GM19324 (cell line): ENCODE measurements at regions not wholly inside any gene's neighbourhood (a gene's known extent, or its start where the extent isn't known, plus 50 kb on each side); places are given as distances from the start of the nearest gene placed in this dataset.

Experiments used
- ATAC-seq: cut with Tn5 transposase; IDR thresholded peaks from one replicate; pipeline ENCODE4 v1.9.1; 2021; ENCODE audit warnings: mild to moderate bottlenecking, moderate library complexity; ENCODE audit not compliant: unreplicated experiment, low FRiP score

GRCh38 chr4:17188547-17189400, 290.3 kb upstream of the LDB2 start:
- no peak for ATAC-seq

DNA sequence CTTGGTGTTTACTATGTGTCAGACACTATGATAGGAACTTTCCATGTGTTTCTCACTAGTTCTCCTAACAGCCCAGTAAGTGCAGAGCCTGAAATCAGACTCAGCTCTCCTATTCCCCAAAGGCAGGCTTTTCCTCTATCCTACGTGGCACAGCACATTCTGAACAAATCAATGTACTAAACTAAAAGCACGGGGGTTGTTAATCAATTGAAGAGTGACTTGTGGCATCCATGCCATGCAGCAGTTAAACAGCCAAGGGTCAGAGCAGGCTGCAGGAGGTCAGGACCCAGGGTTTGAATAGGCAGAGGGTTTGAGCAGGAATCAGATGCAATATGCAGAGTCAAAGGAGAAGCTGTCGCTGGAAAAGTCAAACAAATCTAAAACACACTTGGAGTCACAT, 289.7 kb upstream of the LDB2 start:
- no peak for ATAC-seq

- ATAC-seq: no peak
Measured at GRCh38 chr4:17187003-17187402, 288.6 kb upstream of the LDB2 start.

DNA sequence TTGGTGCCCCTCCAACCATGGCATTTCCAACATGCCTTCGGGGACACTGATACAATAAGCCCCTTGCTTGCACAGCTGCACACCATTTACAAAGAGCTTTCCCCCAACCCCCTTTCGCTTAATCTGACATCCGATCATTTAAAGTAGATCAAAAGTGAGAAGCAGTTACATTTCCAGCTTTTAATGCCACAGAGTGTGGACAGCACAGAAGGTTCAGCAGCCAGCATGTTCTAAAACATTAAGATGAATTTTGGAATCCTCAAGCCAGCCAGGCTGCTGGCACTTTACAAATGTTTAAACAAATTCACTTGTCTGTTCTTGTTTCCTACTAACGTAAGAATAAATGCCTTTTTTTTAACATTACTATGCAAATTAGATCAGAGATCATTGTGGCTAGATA, 284.4 kb upstream of the LDB2 start:
- no peak for ATAC-seq

- no peak for ATAC-seq
Measured at GRCh38 chr4:17174751-17175150, 276.3 kb upstream of the LDB2 start.

DNA sequence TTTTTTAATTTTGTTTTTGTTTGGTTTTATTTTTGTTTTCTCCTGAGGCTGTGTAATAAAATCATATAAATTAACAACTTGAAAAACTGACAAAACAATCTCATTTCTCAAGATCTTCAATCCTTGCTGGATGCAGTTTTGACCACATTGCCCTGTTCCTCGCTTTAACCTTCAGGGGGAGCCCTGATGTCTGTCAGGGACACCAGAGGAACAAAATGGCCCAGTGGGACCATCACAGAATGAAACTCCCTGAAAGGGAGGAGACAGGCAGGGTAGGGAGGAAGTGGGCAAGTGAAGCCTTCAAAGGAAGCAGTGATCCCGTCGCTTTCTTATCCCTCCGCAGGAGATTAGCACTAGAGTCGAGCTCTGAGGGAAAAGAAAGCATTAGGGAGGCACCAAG, 274.9 kb upstream of the LDB2 start:
- no peak for ATAC-seq

DNA sequence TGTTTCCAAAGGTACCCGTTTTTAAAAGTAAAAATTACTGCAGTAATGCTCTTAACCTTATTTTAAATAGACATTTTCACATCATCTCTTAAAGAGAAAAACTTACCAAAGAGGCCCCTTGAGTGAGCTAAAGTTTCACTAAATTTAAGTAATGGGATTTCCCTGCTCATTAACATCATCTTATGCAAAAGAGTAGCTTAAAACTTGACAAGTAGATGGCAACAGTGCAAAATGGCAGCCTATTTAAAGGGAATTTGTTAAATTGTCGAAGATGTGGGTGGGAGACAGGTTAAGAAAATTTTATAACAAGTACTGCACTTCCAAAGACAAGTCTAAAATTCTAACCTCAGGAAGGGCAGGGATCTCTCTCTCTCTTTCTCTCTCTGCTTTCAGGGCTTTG, 271.7 kb upstream of the LDB2 start:
- no peak for ATAC-seq

DNA sequence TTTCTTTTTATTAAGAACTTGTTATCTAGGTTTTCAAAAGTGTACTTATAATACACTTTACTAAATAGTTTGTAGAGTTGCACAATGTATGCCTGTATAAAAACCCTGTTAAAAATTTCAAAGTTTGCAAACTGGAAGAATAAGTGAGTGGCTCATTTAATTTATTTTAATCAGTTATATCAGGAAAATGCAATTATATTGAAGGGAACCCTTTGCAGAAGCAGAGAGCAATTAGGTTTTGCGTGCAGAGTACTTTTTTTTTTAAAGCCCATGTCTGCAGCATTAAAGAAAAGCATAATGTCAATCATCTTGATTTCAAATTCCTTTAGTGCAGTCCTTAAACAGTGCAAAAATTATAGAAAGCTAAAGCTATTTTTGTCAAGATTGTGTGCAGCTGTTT, 271.3 kb upstream of the LDB2 start:
- ATAC-seq: no peak

GRCh38 chr4:17168571-17168970, 270.1 kb upstream of the LDB2 start:
- no peak for ATAC-seq

DNA sequence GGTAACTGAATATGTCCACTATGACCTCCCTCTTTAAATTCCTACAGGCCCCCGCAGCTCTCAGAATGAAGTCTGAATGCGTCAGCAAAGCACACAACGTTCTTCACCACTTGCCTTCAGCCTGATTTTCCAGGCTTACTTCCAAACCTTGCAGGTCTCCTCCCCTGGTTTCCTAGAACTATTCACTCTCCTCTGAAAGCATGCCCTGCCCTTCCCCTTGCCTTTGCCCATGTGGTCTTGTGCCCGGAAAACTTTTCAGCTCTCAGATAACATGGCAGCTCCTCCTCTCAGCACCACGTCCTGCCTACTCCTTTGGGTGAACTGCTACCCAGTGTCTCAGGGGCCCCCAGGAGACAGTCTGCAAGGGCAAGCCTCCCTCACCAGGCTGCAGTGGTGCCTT, 268.5 kb upstream of the LDB2 start:
- ATAC-seq: no peak

- ATAC-seq: no peak
Measured at GRCh38 chr4:17165286-17165685, 266.8 kb upstream of the LDB2 start.

- ATAC-seq: no peak
Measured at GRCh38 chr4:17164666-17165065, 266.2 kb upstream of the LDB2 start.

GRCh38 chr4:17163156-17163771, 264.8 kb upstream of the LDB2 start:
- no peak for ATAC-seq

GRCh38 chr4:17157304-17157703, 258.9 kb upstream of the LDB2 start:
- no peak for ATAC-seq

DNA sequence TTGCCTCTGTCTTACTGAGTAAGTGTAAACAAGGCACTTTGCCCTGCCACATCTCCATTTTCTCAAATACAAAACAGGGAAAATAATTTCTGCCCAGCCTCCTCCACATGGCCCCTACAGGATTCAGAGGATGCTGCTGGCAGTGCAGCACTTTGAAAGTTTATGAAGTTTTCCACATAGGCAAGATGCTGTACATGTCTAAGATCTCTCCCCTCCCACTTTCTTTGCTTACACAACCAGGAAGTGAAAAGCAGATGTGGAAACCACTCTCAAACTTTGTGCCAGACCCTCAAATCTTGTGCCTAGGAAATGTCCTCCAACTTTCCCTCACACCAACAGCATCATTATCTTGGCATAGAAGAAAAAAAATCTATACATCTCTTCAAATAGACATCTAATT, 257.0 kb upstream of the LDB2 start:
- ATAC-seq: no peak

GRCh38 chr4:17153572-17153971, 255.1 kb upstream of the LDB2 start:
- no peak for ATAC-seq

DNA sequence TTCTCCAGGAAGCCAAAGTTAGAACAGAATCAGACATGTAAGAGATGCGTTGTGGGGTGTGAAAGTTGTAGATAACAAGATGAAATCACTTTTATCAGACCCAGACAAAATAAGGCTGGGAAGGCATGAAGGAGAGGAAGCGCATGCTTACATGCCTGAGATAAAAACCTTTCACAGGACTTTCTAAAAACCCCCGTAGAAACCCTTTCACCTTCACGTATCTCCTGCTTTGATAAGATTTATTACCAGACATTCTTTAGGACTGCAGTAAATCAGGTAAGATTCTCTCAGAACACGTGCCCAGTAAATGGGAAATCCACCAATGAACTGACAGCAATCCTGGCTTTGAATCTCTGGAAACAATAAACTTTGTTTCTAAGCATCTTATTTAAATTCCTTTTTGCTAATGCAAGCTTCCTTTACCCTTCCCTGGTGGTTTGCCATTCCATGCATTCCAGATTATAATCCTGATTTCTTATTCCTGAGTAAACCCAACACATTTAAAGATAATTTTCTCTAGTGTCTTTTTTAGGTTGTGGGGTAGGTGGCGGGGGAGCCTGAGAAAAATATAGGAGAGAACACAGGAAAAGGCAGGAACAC, 254.6 kb upstream of the LDB2 start:
- no peak for ATAC-seq

DNA sequence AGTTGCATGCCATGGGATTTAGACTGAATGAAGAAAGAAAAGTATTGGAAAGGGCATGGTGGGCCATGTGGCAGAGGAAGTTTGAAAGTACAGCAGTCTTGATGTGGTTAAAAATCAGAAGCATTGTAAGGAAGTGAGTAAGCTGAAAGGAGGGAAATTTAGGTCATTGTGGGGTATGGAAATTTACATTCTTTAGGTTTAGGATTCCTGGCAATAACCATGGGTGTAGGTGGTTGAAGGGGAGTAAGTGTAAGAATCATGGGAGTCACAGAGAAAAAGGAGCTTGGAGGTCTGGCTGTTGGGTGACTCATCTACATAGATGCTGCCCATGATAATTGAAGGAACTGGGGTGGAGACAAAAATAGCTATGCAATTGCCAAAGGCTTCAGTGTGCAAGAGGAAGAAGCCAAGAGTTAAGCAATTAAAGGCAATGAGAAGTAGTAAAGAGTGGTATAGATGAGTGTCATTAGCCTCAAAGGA, 243.8 kb upstream of the LDB2 start:
- ATAC-seq: no peak

DNA sequence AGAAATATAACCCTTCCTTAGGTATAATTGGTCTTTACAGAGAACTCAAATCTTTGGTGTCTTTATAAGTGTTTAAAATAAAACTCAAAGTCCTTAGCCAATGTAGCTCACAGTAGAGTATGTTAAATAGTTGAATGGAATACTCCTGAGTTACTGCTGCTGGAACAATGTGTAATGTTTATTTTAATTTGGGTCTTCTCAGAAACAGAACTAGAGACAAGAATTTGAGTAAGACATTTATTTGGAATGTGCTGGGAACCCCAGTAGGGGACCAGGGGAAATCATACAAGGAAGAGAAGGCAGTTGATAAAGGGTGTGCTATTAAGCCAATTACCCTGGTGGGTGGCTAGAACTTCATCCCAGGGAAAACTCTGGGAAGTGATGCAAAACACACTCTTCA, 240.4 kb upstream of the LDB2 start:
- ATAC-seq: no peak

GRCh38 chr4:17134565-17134964, 236.1 kb upstream of the LDB2 start:
- ATAC-seq: no peak

GRCh38 chr4:17134100-17134499, 235.7 kb upstream of the LDB2 start:
- ATAC-seq: no peak

DNA sequence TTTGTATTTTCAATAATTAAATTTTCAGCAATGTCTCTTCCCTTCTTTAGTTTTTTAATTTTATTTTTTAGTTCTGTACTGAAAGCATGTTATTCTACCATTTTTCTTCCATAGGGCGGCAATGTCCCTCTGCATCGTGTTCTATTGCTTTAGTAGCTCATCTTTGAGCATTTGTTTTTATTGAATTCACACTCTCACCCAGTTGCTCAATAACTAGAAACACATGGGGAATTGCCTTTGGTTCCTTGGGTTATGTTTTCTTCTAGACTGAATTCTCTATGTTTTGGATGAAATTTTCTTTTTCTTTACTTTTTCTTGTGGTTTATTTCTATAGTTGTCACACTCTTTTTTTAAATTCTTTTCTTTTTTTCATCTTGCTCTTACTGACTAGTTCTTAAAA, 233.8 kb upstream of the LDB2 start:
- ATAC-seq: no peak
